ENCODE measurements at regions not wholly inside any gene's neighbourhood (a gene's known extent, or its start where the extent isn't known, plus 50 kb on each side); places are given as distances from the start of the nearest gene placed in this dataset.
"Not testable (repeated sequence)": the region's sequence is repeated elsewhere in the genome, so short reads cannot be mapped to it uniquely, and the experiment has no call there.

- no peak for DNase-seq (ENCODE audit: extremely low read depth, low read depth)
- TF ChIP-seq CTCF (IDR thresholded peaks at IDR 0.05; ENCODE audit: low read depth, low read length): no peak
Measured at GRCh38 chr14:106547735-106548434, 1021.5 kb downstream of the TMEM121 start.

- no peak for DNase-seq (ENCODE audit: extremely low read depth, low read depth)
- TF ChIP-seq CTCF (IDR thresholded peaks at IDR 0.05; ENCODE audit: low read depth, low read length): no peak
Measured at GRCh38 chr14:106549064-106549463, 1022.7 kb downstream of the TMEM121 start.

GRCh38 chr14:106551265-106551664, 1024.9 kb downstream of the TMEM121 start:
- DNase-seq (ENCODE audit: extremely low read depth, low read depth): no peak
- TF ChIP-seq CTCF (IDR thresholded peaks at IDR 0.05; ENCODE audit: low read depth, low read length): no peak

- DNase-seq (ENCODE audit: extremely low read depth, low read depth): not testable (repeated sequence)
Measured at GRCh38 chr14:106556211-106556610, 1029.8 kb downstream of the TMEM121 start.

GRCh38 chr14:106556665-106557289, 1030.4 kb downstream of the TMEM121 start:
- TF ChIP-seq CTCF (IDR thresholded peaks at IDR 0.05; ENCODE audit: low read depth, low read length): no peak
- no peak for DNase-seq (ENCODE audit: extremely low read depth, low read depth)

- DNase-seq (ENCODE audit: extremely low read depth, low read depth): no peak
- no peak for TF ChIP-seq CTCF (IDR thresholded peaks at IDR 0.05; ENCODE audit: low read depth, low read length)
Measured at GRCh38 chr14:106562451-106562850, 1036.1 kb downstream of the TMEM121 start.

- no peak for TF ChIP-seq CTCF (IDR thresholded peaks at IDR 0.05; ENCODE audit: low read depth, low read length)
- no peak for DNase-seq (ENCODE audit: extremely low read depth, low read depth)
Measured at GRCh38 chr14:106564058-106564643, 1037.8 kb downstream of the TMEM121 start.
